GM19452 (cell line): ENCODE measurements at regions not wholly inside any gene's neighbourhood (a gene's known extent, or its start where the extent isn't known, plus 50 kb on each side); places are given as distances from the start of the nearest gene placed in this dataset.

ENCODE experiments used
- ATAC-seq: cut with Tn5 transposase; IDR thresholded peaks from one replicate; pipeline ENCODE4 v1.9.1; 2021; ENCODE audit not compliant: unreplicated experiment

DNA sequence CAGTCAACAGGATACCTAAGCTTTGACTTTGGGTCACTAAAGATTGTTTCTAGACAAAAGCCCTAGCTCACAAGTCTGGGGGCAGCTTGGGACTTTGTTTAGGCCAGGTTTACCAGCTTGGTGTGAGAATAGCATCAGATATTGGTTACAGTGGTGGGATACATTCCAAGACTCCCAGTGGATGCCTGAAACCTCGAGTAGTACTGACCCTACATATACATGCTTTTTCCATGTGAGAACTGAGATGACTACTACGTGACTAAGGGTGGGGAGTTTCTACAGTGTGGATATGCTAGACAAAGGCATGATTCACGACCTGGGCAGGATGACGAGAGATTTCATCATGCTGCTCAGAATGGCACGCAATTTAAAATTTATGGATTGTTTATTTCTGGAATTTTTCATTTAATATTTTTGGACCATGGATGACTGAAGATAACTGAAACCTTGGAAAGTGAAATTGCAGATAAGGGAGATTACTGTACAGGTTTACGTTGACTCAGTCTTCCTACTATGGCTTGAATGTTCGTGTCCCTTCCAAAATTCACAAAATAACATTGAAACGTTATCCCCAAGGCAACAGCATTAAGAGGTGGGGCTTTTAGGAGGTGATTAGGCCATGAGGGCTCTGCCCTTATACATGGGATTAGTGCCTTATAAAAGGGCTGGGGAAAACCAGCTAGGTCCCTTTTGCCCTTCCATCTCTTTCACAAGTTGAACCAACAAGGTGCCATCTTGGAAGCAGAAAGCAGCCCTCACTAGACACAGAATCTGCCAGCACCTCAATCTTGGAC is 50.2 kb upstream of the CTAGE1 start:
- no peak for ATAC-seq

DNA sequence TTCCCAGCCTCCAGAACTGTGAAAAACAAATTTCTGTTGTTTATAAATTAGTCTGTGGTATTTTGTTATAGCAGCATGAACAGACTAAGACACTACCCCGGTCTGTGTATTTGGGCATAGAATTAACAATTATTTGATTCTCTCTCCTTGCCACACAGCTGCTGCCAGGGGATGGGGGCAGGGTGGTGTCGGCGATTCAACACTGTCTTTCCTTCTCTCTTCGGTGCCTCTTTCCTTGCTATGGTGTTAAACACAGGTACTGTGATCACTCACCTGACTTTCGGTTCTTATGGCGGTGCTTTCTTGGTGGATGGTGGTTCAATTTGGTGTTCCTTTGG is 50.8 kb upstream of the CTAGE1 start:
- no peak for ATAC-seq

DNA sequence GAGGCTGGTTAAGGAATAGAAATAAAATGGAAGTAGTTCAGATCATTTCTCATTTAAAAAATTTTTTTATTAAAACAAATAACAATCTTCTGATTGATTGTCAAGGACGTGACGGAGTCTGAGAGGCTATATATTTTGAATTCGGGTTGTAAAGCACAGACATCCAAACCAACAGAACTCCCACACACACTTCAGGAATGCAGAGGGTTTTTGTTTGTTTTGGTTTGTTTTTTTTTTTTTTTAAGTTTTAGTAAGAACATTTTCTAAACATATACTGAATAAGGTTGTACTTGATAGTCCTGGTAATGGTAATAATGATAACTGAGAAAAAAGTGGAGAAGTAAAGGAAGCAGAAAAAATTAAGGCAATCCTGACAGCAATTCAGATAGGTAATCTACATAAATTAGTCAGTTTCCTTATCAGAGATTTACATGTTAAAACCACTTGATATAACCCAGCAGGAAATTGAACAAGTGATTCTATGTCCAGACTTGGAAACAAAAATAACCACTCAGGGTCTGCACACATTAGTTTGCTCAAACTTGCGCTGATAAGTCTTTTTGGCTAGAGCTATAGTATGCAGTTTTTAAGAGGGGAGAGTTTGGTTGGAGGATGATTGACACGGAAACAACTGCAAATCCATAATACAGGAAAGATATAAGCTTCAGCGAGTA is 51.5 kb upstream of the CTAGE1 start:
- no peak for ATAC-seq

DNA sequence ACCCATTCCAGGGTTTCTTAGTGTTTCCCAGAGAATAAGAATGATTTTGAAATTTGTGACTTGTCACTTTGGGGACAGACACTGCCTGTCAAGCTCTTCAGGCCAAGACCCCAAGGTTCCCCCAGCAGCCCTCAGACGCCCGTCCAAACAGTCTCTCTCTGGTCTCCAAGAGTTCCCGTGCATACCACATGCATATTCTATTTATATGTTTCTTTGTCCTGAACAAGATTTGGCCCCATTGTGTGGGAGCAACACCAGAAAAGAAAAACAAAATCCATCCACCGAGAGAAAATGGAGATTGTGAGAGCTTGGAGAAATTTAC is 52.2 kb upstream of the CTAGE1 start:
- no peak for ATAC-seq

DNA sequence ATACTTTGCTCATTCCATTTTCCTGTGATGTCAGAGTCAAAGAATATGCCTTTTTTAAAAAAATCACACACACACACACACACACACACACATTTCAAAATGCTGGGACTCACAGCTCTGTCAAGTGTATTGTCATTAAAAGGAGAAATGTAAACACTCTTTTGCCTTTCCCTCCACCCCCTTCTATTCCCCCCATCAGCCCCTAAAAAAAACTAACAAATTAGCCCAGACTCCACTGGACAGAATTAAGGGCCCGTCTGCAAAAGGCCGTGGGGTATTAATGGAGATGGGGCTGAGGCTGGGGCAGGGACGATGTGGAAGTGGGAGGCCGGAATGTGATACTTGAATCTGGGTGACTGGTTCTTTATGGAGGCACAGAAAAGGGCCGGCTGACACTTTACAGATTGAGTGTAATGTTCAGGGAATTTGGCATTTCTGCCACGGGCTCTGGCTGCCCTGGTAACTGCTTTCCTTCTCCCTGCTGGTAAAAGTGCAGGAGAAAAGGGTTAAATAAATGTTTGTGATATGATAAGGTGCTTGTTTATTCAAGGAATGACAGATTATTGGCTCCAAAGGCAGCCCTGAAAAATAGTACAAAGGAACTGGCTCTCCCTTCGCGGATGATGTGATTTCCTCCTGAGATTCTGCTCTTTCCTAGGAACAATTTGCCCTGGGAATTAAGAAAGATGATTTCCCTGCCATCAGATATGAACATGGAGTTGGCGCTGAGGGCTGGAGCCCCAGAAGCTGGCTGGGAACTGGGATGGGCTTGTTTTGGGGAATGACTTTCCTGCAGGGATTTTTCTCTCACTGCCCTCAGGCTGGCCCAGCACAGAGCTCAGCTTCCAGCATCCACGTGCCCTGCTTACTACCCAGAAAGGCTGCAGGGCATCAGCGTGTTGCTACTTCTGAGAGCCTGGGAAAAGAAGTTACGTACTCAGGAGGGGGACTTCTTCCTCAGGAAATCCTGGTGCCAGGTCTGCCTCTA is 52.8 kb upstream of the CTAGE1 start:
- ATAC-seq: no peak

DNA sequence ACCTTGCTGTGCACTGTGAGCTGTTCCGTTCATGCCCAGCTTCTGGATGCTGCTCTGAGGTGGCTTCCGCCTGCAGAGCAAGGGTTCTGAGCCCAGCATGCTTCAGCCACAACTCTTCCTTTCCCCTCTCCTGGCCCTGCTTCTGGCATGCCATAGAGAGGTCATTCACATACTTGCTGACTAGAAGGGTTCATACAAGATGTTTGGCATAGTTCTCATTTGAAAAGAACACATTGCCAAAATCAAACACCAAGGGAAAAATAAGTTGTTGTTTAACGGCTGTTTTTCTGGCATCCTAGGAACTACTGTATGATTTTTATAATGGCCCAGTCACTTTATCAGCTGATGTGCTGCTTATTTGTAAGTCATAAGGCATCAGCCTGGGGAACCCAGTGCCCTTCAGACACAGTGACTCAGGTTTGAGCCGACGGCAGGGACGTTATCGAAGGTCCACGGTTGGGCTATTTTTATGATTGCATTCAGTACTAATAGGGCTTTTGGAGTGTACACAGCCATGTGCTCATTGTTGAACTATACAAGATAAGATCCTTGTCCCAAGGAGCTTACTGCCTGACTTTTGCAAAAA is 53.9 kb upstream of the CTAGE1 start:
- no peak for ATAC-seq

DNA sequence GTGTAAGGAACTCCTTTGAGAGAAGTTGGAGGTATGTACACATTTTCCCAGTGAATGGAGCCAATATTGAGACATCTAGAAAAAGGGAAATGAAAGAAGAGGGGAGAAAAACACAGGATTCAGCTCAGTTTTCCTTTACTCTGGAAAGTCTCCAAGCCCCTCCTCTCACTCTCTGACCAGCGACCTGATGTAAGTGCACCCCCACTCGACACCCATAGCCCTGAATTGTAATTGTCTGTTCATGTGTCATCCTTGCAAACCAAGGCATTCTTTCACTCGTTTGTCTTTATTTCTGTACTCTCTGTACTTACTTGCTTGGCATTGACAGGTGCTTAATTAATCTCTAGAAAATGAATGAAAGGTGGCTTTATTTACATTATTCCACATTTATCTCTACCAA is 55.7 kb upstream of the CTAGE1 start:
- ATAC-seq: no peak

DNA sequence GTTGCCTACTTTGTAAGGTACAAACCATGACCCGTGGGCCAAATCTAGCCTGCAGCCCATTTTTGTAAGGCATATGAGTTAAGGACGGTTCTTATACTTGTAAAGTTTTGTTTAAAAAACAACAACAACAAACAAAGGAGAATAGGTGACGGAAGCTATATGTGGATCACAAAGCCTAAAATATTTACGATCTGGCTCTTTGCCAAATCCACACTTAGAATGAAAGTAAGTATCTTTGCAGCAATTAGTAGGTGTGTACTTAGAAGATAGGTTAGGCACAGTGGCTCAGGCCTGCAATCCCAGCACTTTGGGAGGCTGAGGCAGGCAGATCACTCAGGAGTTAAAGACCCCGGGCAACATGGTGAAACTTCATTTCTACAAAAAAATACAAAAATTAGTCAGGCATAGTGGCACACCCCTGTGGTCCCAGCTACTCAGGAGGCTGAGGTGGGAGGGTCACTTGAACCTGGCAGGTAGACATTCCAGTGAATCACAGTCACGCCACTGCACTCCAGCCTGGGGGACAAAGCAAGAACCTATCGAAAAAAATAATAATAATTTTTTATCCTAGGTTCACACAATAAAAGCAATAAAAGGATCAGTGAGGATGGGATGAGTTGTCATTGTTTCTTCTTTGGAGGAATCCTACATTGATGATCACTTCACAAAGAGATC is 57.8 kb upstream of the CTAGE1 start:
- ATAC-seq: no peak

DNA sequence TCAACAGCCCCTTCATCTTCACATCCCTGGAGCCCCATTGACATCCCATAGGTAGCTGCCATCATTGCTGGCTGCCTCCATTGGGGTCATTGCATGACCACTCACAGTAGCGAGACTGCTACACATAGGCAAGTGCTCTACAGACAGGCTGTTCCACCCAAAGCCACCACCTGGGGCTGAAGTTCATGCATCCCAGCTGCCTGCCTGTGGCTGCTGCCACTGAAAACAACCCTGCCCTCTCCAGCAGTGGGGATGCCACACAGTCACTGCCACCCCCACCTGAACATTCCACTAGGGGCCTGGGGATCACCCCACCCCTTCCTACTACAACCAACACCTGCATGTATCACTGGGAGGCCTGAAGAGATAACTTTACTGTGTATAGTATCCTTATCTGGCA is 59.5 kb upstream of the CTAGE1 start:
- ATAC-seq: no peak

DNA sequence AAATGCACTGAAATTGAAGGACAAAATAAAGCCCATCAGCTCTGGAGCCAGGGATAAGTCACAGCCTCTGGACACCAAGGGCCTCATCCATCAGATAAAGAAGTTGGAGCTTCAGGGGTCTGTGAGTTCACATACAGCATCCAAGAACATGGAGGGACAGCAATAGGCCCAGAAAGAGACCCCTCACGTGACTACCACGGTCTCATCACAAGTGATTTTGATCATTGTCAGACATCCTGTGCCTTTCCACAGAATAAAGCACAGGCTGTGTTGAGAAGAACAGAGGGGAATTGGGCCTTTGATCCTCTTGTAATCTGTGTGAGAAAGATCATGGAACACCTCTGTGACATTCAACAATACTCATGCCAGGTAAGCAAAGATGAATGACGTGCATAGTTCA is 65.2 kb upstream of the CTAGE1 start:
- ATAC-seq: no peak

DNA sequence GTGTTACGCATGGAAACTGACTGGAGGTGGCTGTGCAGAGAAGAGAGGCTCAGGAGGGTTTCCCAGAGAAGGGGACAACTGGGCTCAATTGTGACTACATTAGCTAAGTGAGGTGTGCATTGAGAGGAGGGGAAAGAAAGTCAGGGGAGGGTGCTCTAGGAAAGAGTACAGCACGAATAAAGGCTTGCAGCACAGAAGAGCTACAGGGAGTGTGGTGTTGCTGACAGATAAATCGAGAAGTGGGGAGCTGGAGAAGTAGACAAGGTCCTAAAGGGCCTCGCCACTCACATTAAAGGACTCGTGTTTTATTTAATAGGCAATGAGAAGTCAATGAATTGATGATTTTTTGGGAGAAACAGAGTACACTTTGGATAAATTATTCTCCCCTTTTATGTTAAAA is 65.7 kb upstream of the CTAGE1 start:
- no peak for ATAC-seq

DNA sequence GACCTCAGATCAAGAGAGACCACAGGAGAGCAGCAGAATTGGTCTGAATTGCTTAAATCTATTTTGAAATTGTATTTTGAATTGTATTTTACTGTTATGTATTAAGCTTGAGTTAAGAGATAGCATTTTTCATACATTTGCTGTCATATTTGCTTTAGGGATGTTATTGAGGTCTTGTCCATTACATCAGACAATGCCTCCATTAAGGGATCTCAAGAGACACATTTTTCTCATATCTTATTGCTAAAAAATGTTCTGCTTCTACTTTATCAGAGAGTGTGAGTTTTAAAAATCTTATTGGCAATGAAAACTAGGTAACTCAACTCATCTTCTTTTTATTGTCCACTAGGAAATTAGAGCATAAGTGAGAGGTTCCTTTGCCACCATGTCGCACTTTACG is 66.8 kb upstream of the CTAGE1 start:
- no peak for ATAC-seq

DNA sequence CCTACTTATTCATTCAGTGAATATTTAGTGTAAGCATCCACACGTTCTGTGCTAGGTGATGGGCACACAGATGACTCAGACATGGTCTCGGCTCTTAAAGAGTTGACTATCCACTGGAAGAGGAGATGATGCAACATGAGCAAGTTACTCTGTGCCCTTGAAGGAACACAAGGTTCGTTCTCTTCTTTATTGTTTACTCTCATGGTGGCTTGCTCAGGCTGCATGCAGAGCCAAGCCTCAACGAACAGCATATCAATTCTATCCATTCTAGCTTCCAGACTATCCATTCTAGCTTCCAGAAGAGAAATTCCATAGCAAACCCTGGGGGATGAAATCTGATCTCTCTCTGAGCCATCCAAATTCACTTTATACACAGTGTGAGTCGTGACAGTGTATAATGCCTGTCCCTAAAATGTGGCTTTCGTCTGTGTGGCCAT is 68.1 kb upstream of the CTAGE1 start:
- ATAC-seq: no peak

DNA sequence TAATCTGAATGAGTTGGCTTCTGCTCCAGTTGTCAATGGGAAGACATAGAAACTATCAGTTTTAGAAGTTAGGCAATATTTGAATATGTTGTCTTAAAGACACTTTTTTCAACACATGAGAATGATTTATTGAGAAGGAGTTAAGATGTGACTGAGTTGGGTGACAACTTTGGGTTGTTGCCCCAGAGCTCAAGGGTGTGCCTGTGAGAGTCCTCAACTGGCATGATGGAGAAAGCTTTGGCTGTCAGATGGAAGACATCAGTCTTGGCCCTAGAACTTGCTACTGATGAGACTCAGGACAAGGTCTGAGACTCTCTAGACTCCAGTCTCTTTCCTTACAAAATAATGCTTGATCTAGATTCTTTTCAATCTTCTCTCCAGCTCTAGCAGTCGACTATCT is 69.0 kb upstream of the CTAGE1 start:
- no peak for ATAC-seq

DNA sequence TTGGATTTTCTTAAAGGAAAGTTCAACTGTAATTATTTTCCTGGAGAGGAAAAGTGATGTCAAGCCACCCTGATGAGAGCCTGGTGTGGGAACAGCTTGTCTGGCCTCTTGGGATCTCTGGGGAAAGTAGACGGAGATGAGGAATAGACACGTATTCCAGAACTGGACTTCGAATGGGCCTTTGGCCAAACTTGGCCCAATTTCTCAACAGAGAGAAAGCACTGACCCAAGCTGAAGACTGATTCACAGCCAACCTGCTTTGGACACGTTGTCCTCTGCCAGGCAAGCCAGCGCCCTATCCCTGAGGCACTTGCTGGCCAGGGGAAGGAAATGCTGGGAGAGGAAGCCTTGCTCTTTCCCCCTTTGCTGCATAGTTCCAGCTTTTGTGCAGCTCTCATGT is 70.8 kb upstream of the CTAGE1 start:
- no peak for ATAC-seq

DNA sequence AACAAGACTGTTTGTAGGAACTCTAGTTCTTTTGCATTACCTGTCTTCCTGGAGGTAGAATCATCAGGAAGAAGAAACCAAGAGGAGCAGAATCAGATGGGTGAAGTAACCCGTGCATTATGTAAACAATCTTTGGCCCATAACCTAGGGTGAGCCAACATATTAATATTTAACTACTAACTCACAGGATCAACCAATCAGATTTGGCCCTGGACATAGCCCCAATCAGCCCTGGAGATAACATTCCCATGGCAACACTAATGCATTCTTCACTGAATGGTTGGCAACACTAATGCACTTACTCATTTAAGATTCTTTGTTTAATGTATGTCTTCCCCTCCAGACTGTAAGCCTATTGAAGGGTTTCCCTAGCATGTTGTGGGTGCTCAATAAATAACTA is 72.0 kb upstream of the CTAGE1 start:
- no peak for ATAC-seq

DNA sequence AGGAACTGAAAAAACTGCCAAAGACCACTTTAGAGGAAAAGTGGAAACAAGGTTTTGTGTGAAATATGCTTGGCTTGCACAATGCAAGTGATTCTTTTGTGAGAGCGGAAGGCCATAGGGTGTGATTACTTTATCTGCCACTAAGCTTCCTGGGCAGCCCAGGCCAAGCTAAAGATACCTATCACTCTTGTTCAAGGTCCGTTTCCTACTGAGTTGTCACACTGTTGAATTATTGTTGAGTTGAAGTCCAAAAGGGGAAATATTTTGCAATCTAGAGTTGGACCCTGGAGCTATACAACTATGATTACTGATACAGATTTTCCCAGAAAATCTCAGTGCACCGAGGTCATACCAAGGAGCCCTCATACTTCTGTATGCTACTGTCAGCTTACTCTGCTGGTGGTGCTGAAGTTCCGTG is 72.7 kb upstream of the CTAGE1 start:
- no peak for ATAC-seq

DNA sequence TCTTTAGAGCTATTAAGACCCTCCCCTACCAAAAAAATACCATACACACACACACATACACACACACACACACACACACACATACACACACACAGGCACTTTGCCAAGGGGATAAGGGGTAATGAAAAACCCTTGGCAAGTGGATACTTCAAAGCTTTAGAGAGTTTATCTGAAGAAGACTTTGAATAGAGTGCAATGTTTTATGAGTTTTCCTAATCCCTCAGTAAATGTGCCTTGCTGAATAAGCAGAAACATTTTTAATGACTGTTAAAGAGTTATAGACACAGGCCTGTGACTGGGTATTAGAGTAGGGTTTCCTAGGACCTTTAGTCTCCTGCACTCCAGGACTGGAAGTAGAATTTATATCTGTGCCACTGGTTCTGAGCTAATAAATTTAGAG is 75.5 kb upstream of the CTAGE1 start:
- no peak for ATAC-seq

DNA sequence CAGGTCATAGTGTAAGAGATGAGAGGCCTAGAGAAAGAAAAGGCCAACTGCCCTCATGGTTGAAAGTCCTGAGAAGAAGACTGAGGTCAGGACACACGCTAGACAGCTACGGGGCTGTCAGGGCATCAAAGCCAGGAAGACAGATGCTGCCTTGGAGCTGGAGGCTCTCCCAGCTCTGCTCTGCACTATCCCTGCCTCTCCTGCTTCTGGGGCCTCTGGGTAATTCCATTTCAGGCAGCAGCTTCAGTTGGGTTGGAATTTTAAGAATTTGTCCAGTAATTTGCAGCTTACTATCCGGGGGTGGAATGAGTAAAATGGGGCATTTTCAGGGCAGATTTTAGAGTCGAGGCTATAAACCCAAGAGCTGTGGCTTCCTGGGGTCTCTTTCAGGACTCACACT is 76.2 kb upstream of the CTAGE1 start:
- ATAC-seq: no peak

DNA sequence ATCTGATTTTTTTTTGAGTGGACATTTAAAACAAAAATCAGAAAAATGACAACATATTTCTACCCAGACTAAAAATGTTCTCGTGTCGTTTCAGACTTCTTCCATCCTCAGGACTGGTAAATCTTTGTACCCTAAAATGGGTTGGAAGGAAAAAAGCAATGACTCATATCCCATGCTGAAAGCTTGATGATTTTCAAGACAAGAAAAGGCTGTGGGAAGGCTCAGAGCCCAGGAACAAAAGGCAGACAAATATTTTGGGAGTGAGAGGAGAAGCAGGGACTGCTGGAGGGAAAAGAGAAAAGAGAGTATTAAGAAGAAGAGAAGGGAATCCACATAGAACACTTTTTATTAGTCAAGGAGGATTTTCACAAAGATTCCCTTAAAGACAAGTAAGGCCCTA is 77.1 kb upstream of the CTAGE1 start:
- ATAC-seq: no peak

DNA sequence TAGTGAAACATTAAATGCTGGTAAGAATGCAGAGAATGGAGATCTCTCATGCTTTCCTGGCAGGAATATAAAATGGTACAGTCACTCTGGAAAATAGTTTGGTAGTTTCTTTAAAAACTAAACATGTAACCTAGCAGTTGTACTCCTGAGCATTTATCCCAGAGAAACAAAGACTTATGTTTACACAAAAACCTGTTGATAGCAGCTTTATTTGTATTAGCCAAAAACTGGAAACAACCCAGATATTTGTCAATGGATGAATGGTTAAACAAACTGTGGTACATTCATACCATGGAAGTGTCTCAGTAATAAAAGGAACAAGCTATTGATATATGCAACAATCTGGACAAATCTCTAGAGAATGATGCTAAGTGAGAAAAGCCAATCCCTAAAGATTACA is 81.7 kb upstream of the CTAGE1 start:
- no peak for ATAC-seq
